ENCODE measurements at regions not wholly inside any gene's neighbourhood (a gene's known extent, or its start where the extent isn't known, plus 50 kb on each side); places are given as distances from the start of the nearest gene placed in this dataset.
A peak's percentile ranks its signal among the peaks of the same experiment; 100 is the strongest.

DNA sequence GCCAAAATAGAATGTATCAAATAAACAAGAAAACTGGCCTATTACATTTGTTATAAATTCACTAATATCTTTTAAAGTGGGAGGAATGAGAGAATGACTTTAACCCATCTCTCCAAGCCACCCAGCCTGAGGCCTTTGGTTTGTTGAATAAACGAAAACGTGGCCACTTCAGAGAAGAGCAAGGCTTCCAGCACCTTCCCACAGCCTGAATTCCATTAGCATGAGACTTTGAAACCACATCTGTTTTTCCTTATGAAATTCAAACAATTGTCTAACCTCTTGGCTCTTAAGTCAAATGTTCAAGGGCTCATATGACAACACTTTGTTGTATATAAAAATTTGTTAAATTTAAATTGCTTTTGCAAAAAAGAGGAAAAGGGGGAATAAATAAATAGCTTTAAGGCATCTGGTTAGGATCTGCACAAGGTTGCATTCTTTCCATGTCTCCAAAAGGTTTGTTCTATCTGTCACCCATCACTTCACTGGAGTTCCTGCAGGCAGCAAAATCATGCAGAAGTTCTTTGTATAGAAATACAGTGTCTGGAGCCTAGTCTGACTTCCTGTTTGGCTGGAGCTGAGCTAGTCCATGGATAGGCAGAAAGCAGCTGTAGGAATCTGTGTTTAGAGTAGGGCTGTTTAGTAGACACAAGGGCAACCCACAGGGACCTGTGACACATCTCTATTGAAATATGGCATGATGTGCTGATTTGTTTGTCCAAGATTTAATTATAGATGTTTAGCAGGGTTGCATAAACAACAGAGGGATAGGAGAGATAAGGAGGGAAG lies 502.3 kb downstream of the KCTD12 start:
- 46 to 56% methylated on average over 2 of the region's 2 CpGs for WGBS, 2 donors
- Histone ChIP-seq H3K27ac (no peak overlapping the region), H3K4me3 (no peak overlapping the region), H3K27me3 (no peaks in the 10 kb centered on the region), H3K4me1 (no peaks in the 10 kb centered on the region), H3K9me3 (no peaks in the 10 kb centered on the region), H3K36me3 (replicated peaks in 1 of 2; ENCODE audit: insufficient read depth in 1 of 2, low read depth in 2 of 2) (no peaks in the 10 kb centered on the region)
- no peak for TF ChIP-seq POLR2A (IDR thresholded peaks at IDR 0.05)
- TF ChIP-seq, protein P1, sequence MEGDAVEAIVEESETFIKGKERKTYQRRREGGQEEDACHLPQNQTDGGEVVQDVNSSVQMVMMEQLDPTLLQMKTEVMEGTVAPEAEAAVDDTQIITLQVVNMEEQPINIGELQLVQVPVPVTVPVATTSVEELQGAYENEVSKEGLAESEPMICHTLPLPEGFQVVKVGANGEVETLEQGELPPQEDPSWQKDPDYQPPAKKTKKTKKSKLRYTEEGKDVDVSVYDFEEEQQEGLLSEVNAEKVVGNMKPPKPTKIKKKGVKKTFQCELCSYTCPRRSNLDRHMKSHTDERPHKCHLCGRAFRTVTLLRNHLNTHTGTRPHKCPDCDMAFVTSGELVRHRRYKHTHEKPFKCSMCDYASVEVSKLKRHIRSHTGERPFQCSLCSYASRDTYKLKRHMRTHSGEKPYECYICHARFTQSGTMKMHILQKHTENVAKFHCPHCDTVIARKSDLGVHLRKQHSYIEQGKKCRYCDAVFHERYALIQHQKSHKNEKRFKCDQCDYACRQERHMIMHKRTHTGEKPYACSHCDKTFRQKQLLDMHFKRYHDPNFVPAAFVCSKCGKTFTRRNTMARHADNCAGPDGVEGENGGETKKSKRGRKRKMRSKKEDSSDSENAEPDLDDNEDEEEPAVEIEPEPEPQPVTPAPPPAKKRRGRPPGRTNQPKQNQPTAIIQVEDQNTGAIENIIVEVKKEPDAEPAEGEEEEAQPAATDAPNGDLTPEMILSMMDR (IDR thresholded peaks at IDR 0.05), result no peak
- ATAC-seq (peak; percentile 47), DNase-seq (peak in 1 of 4 donors; percentile 21)
- intact Hi-C loops (cut with DNase I), result no loop called here

DNA sequence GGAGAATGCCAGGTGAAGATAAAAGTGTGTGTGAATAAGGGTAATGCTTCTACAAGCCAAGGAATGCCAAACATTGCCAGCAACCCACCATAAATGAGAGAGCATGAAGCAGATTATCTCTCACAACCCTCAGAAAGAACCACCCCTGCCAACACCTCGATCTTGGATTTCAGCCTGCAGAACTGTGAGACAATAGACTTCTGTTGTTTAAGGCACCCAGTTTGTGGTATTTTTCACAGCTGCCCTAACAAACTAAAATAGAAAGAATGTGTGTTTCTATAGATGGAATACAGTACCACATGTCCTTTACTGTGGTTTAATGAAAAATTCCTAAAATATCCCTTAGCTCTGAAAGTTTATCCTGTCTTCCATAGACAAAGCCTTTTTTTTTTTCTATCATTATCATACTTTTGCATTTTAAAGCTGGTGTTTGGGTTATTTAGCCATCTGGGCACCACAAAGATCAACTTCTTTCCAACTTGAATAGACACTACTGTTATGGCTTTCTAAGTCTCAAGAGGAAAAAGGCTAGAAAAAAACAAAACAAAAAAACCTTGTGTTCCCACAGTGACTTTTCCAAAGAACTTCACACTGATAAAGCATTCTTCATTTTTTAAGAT lies 505.6 kb downstream of the KCTD12 start:
- Histone ChIP-seq H3K9me3 (no peaks in the 10 kb centered on the region), H3K27me3 (no peaks in the 10 kb centered on the region), H3K36me3 (replicated peaks in 1 of 2; ENCODE audit: insufficient read depth in 1 of 2, low read depth in 2 of 2) (no peaks in the 10 kb centered on the region), H3K27ac (no peak overlapping the region), H3K4me1 (no peaks in the 10 kb centered on the region), H3K4me3 (no peak overlapping the region)
- intact Hi-C loops (cut with DNase I), result no loop called here
- ATAC-seq, result no peak
- WGBS, 2 donors, result 63 to 79% methylated on average over 1 of the region's 1 CpG
- no peak for TF ChIP-seq POLR2A (IDR thresholded peaks at IDR 0.05)
- TF ChIP-seq, protein P1 (IDR thresholded peaks at IDR 0.05), result no peak
- DNase-seq, result no peak

DNA sequence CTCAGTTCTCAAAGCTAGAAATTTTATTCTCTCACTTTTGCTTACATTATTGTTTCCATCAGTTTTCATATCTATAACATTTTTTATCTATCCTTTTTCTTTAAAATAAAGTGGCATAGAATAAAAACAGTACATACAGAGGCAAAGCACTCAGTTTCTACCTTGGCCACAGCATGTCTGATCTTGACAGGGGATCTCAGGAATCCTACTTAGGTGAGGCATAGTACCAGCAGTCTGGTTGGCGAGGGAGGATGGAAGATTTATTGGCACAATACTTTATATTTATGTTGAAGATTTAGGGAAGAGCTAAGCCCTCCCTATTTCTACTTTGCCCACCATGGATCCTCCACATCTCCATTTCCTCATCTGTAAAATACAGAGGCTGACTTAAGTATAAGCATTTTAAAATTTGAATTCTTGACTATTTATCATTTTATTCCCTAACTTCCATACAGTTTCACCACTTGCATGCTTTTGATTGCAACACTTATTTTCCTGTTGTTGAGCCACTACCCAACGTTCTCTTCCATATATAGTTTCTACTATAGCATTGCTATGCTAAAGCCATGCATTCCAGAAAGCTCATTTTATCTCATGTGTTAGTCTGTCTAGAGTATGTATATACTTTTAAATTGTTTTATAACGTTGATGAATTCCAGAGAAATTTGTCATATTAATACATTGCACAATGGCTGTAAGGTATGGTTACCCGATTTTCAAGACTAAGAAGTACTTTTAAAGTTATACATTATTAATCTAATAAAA lies 506.7 kb downstream of the KCTD12 start:
- TF ChIP-seq POLR2A (IDR thresholded peaks at IDR 0.05), result no peak
- TF ChIP-seq, protein P1 (IDR thresholded peaks at IDR 0.05), result no peak
- H3K9me3 ChIP-seq, result no peaks in the 10 kb centered on the region
- H3K36me3 ChIP-seq (replicated peaks in 1 of 2; ENCODE audit: insufficient read depth in 1 of 2, low read depth in 2 of 2), result no peaks in the 10 kb centered on the region
- H3K4me1 ChIP-seq, result no peaks in the 10 kb centered on the region
- intact Hi-C loops (cut with DNase I), result no loop called here
- 54 to 69% methylated on average over 4 of the region's 4 CpGs for WGBS, 2 donors
- DNase-seq (no peak), ATAC-seq (no peak)
- H3K27ac ChIP-seq, result no peak overlapping the region
- H3K4me3 ChIP-seq, result no peak overlapping the region
- no peaks in the 10 kb centered on the region for H3K27me3 ChIP-seq

DNA sequence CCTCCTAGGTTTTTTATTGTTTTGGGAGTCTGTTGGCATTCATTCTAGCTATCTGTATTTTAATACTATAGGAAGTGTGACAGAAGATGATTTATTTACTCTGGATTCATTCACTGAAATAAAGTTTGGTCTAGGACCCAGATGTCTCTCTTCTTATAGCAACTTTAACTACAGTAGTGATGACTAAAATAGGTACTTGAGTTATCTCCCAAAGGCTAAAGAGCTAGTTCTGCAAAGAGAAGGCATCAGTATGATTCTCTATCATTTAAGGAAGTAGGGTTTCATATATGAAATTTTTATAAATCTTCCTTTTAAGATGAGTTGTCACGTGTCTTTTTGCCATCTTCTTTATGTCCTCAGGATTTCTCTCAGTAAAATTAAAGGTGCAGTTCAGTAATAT lies 507.4 kb downstream of the KCTD12 start:
- no peak for ATAC-seq

More for the DNA sequence above, 507.4 kb downstream of the KCTD12 start:
- intact Hi-C loops (cut with DNase I), result no loop called here
- TF ChIP-seq POLR2A (IDR thresholded peaks at IDR 0.05), result no peak
- TF ChIP-seq, protein P1 (IDR thresholded peaks at IDR 0.05), result no peak
- H3K4me1 ChIP-seq, result no peaks in the 10 kb centered on the region
- H3K4me3 ChIP-seq, result no peak overlapping the region
- H3K9me3 ChIP-seq, result no peaks in the 10 kb centered on the region
- no peaks in the 10 kb centered on the region for H3K36me3 ChIP-seq (replicated peaks in 1 of 2; ENCODE audit: insufficient read depth in 1 of 2, low read depth in 2 of 2)
- no peak for DNase-seq
- no peak overlapping the region for H3K27ac ChIP-seq
- WGBS, 2 donors, result 42 to 56% methylated on average over 1 of the region's 1 CpG
- H3K27me3 ChIP-seq, result no peaks in the 10 kb centered on the region

Data from body of pancreas (tissue), 4 donors.